Osteocyte (in vitro differentiated cells): ENCODE measurements at regions not wholly inside any gene's neighbourhood (a gene's known extent, or its start where the extent isn't known, plus 50 kb on each side); places are given as distances from the start of the nearest gene placed in this dataset.

Experiments
- DNase-seq: peaks from one replicate; pipeline ENCODE4 v3.0.0; 2021; ENCODE audit warnings: mixed read lengths; ENCODE audit not compliant: unreplicated experiment; ENCODE audit errors: extremely low spot score
- H3K27ac Mint-ChIP-seq: one replicate; pipeline ENCODE4 v1.8.0; 2021; ENCODE audit warnings: mild to moderate bottlenecking, mixed read lengths; ENCODE audit not compliant: unreplicated experiment
- H3K27me3 Mint-ChIP-seq: one replicate; pipeline ENCODE4 v1.8.0; 2021; ENCODE audit warnings: mixed read lengths; ENCODE audit not compliant: unreplicated experiment
- H3K36me3 Mint-ChIP-seq: one replicate; pipeline ENCODE4 v1.8.0; 2021; ENCODE audit warnings: mixed read lengths; ENCODE audit not compliant: unreplicated experiment
- H3K4me1 Mint-ChIP-seq: one replicate; pipeline ENCODE4 v1.8.0; 2021; ENCODE audit warnings: mixed read lengths; ENCODE audit not compliant: unreplicated experiment
- H3K4me3 Mint-ChIP-seq: one replicate; pipeline ENCODE4 v1.8.0; 2021; ENCODE audit warnings: mild to moderate bottlenecking, moderate library complexity, mixed read lengths; ENCODE audit not compliant: unreplicated experiment
- H3K9me3 Mint-ChIP-seq: one replicate; pipeline ENCODE4 v1.8.0; 2021; ENCODE audit warnings: mixed read lengths; ENCODE audit not compliant: unreplicated experiment
- TF ChIP-seq, protein P1 (sequence below): fragments of 200-600 bp; sonication (generic); IDR thresholded peaks from 2 replicates; pipeline ENCODE4 v1.5.0; 2021; ENCODE audit warnings: antibody characterized with exemption, mild to moderate bottlenecking, moderate library complexity

DNA sequence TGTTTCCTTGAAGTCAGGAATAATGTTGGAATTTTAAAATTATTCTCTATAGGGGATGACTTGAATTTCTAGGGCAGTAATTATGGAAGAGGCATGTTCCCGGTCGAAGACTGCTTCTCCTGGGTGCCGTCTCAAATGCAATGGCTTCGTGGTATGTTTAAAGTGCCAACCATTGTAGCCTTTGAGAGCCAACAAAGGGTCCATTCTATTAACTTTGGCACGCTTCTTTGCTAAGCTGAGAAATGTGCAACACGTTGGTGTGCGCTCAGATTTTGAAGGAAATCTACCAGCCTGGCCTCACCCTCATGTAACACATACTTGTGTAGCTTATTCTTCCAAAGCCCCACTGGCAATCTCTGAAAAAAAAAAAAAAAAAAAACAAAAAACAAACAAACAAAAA is 221.2 kb upstream of the ANKH start:
- H3K36me3 Mint-ChIP-seq, result no peaks in the 10 kb centered on the region
- H3K4me1 Mint-ChIP-seq, result no peaks in the 10 kb centered on the region
- no peaks in the 10 kb centered on the region for H3K9me3 Mint-ChIP-seq
- no peak overlapping the region for H3K27ac Mint-ChIP-seq
- DNase-seq, result no peak
- H3K4me3 Mint-ChIP-seq, result no peak overlapping the region
- peaks cover 7% of the 10 kb centered on the region for H3K27me3 Mint-ChIP-seq
- TF ChIP-seq, protein P1, sequence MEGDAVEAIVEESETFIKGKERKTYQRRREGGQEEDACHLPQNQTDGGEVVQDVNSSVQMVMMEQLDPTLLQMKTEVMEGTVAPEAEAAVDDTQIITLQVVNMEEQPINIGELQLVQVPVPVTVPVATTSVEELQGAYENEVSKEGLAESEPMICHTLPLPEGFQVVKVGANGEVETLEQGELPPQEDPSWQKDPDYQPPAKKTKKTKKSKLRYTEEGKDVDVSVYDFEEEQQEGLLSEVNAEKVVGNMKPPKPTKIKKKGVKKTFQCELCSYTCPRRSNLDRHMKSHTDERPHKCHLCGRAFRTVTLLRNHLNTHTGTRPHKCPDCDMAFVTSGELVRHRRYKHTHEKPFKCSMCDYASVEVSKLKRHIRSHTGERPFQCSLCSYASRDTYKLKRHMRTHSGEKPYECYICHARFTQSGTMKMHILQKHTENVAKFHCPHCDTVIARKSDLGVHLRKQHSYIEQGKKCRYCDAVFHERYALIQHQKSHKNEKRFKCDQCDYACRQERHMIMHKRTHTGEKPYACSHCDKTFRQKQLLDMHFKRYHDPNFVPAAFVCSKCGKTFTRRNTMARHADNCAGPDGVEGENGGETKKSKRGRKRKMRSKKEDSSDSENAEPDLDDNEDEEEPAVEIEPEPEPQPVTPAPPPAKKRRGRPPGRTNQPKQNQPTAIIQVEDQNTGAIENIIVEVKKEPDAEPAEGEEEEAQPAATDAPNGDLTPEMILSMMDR, result no peak

DNA sequence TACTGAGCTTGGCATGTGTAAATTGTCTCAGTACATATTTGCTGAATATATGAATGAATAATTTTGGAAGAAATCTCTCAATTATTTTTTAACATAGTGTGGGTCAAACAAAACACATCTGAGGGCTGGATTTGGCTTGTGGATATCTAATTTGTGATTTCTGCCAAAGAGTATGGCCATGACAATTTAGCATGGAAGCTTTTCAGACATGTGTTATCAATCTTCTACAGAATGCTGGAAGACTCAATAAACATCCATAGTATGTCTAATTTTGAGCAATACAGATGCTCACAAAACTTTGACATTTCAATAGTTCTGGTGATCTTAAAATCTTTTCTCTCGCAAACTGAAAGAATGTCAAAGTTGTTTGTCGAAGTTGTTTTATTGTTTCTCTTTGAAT is 214.1 kb upstream of the ANKH start:
- TF ChIP-seq, protein P1, result no peak
- H3K9me3 Mint-ChIP-seq, result no peaks in the 10 kb centered on the region
- no peaks in the 10 kb centered on the region for H3K4me1 Mint-ChIP-seq
- H3K4me3 Mint-ChIP-seq, result no peak overlapping the region
- H3K27me3 Mint-ChIP-seq, result peaks cover 14% of the 10 kb centered on the region
- H3K27ac Mint-ChIP-seq, result no peak overlapping the region
- no peaks in the 10 kb centered on the region for H3K36me3 Mint-ChIP-seq
- no peak for DNase-seq

DNA sequence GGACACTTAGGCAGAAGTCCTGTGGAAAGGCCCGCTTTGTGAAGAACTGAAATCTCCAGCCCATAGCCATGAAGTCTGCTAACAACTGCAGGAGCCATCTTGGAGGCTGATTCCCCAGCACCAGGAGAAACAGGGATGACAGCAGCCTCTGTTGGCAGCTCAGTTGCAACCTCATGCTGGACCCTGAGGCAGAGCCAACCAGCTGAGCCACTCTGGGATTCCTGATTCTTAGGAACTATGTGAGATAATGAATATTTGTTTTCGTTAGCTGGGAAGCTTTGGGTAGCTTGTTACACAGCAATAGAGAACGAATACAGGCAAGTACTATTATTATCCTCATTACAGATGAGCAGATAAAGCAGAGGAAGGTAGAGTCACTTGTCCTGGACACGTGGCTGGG is 210.5 kb upstream of the ANKH start:
- Mint-ChIP-seq H3K4me1 (no peaks in the 10 kb centered on the region), H3K27ac (no peak overlapping the region), H3K4me3 (no peak overlapping the region), H3K27me3 (peaks cover 8% of the 10 kb centered on the region), H3K9me3 (no peaks in the 10 kb centered on the region), H3K36me3 (no peaks in the 10 kb centered on the region)
- DNase-seq, result no peak
- TF ChIP-seq, protein P1, result no peak

DNA sequence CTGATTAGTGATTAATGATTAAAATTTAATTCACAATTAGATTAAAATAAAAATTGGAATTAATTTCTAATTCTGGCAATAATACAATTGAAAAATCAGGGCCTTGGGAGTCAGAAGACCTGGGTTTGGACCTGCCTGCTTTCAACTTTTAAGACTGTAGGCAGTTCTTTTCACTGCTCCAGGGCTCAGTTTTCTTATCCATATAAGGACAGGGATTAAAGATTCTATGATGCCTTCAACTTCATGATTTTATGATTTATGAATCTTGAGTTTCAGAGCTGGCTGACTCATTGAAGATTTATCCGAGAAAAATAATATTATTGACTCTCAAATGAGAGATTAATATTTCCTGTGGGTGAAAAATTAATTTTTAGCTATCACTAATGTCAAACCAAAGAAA is 208.6 kb upstream of the ANKH start:
- TF ChIP-seq, protein P1, result no peak
- Mint-ChIP-seq H3K27ac (no peak overlapping the region), H3K36me3 (no peaks in the 10 kb centered on the region), H3K9me3 (no peaks in the 10 kb centered on the region), H3K4me1 (no peaks in the 10 kb centered on the region), H3K27me3 (peaks cover 5% of the 10 kb centered on the region), H3K4me3 (no peak overlapping the region)
- no peak for DNase-seq

DNA sequence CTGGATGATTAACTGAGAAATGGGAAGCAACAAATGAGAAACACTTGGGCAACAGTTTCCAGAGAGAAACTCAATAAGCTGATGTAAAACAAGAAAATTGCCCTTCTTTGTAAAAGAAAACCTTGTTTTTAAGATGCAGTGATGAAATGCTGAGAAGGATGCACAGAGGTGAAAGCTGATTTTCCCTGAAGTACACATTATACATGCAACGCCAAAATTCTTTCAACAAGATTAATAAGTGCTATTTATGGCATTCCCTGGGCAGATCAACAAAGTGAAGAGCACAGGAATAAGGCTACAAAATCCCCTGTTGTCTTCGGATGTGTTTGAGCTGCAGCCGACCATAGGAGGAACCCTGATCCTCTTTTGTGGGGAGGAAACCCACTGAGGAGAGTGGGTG is 208.0 kb upstream of the ANKH start:
- no peaks in the 10 kb centered on the region for H3K36me3 Mint-ChIP-seq
- no peak for DNase-seq
- H3K27me3 Mint-ChIP-seq, result peaks cover 5% of the 10 kb centered on the region
- H3K9me3 Mint-ChIP-seq, result no peaks in the 10 kb centered on the region
- no peak overlapping the region for H3K27ac Mint-ChIP-seq
- no peak overlapping the region for H3K4me3 Mint-ChIP-seq
- no peaks in the 10 kb centered on the region for H3K4me1 Mint-ChIP-seq
- TF ChIP-seq, protein P1, result no peak
